Panc1 (cell line): ENCODE measurements at regions not wholly inside any gene's neighbourhood (a gene's known extent, or its start where the extent isn't known, plus 50 kb on each side); places are given as distances from the start of the nearest gene placed in this dataset.

Source experiments
- ATAC-seq: fragments of 200-7000 bp; cut with Tn5 transposase; 2 replicates; pipeline ENCODE4 v1.9.1; 2020; ENCODE audit warnings: mild to moderate bottlenecking, moderate library complexity
- BruUV-seq: library from RNA; stranded (reverse); fragments of 400-500 nt; replicated peaks from 2 replicates; lab custom pipeline; 2021; lab: Mats Ljungman, UMichigan
- CTCF ChIA-PET: fragments of 300-600 bp; sonication (Branson Sonifier 250); formaldehyde crosslinking; loops from one replicate; lab custom pipeline; 2022; ENCODE audit warnings: antibody characterized with exemption; lab: Charles Lee
- POLR2A ChIA-PET: fragments of 300-600 bp; sonication (Branson Sonifier 250); formaldehyde crosslinking; loops from one replicate; lab custom pipeline; 2022; ENCODE audit warnings: antibody characterized with exemption; lab: Charles Lee
- DNase-seq: peaks from one replicate; pipeline ENCODE4 v3.0.0-alpha.2; 2010; ENCODE audit warnings: low read depth, low spot score
- H3K27ac ChIP-seq: 2 replicates; pipeline ENCODE4 v1.5.1; 2011; ENCODE audit warnings: mild to moderate bottlenecking, low read length, inconsistent platforms
- H3K27me3 ChIP-seq: fragments of 200-500 bp; sonication (Bioruptor generic); 2 replicates; pipeline ENCODE4 v1.6.0; 2014; ENCODE audit warnings: low read length, inconsistent platforms; ENCODE audit not compliant: control insufficient read depth, insufficient read depth
- H3K36me3 ChIP-seq: fragments of 200-500 bp; sonication (Bioruptor generic); 2 replicates; pipeline ENCODE4 v1.5.1; 2014; ENCODE audit warnings: inconsistent platforms, mild to moderate bottlenecking, low read length, moderate library complexity; ENCODE audit not compliant: control insufficient read depth, insufficient read depth
- H3K4me1 ChIP-seq: 2 replicates; pipeline ENCODE4 v1.5.1; 2011; ENCODE audit warnings: inconsistent platforms, mild to moderate bottlenecking, low read length, moderate library complexity; ENCODE audit not compliant: control insufficient read depth, insufficient read depth
- H3K4me3 ChIP-seq, 2 experiments: 2 replicates each; pipeline ENCODE4 v1.5.1; 2011 to 2012; ENCODE audit warnings: low read depth in 2 of 2, low read length in 2 of 2, mild to moderate bottlenecking in 2 of 2, inconsistent platforms in 1 of 2, moderate library complexity in 1 of 2
- H3K9me3 ChIP-seq: fragments of 200-500 bp; sonication (Bioruptor generic); 2 replicates; pipeline ENCODE4 v1.5.1; 2014; ENCODE audit warnings: low read depth, mild to moderate bottlenecking, inconsistent platforms, low read length, moderate library complexity; ENCODE audit not compliant: control insufficient read depth, insufficient read depth
- POLR2AphosphoS5 ChIP-seq: IDR thresholded peaks from 2 replicates; pipeline ENCODE4 v1.6.1; 2012; ENCODE audit warnings: mild to moderate bottlenecking, low read depth, low read length, moderate library complexity
- SIN3A ChIP-seq: IDR thresholded peaks from 2 replicates; pipeline ENCODE4 v1.6.1; 2012; ENCODE audit warnings: low read depth, mild to moderate bottlenecking, low read length, moderate library complexity, borderline replicate concordance; ENCODE audit not compliant: insufficient read depth
- TCF7L2 ChIP-seq: IDR thresholded peaks from 2 replicates; pipeline ENCODE4 v1.6.1; 2011; ENCODE audit warnings: mild to moderate bottlenecking, low read depth, low read length, inconsistent platforms
- in situ Hi-C: cut with HindIII; loops from 2 replicates; pipeline ENCODE4 v1.10.0; 2016; ENCODE audit warnings: low sequenced_read_pairs, low pct_unique_long_range_greater_than_20kb
- intact Hi-C: fragments of 100-400 bp; cut with micrococcal nuclease; formaldehyde crosslinking; loops from one replicate; pipeline ENCODE4 v1.10.0; 2022; ENCODE audit not compliant: unreplicated experiment
- TF ChIP-seq, protein P1 (sequence below): fragments of 450-650 bp; IDR thresholded peaks from 2 replicates; pipeline ENCODE4 v1.5.1; 2017; ENCODE audit warnings: mild to moderate bottlenecking
- TF ChIP-seq, protein P2 (sequence below), 2 experiments: IDR thresholded peaks; 2 replicates each; pipeline ENCODE4 v1.6.1; 2011 to 2012; ENCODE audit warnings: low read depth in 2 of 2, control low read depth in 1 of 2, low read length in 1 of 2, mild to moderate bottlenecking in 1 of 2, moderate library complexity in 1 of 2; ENCODE audit not compliant: insufficient read depth in 1 of 2

GRCh38 chr12:115204957-115205754 lies 521.2 kb upstream of the TBX3 start:
- in situ Hi-C loops = no loop called here
- Histone ChIP-seq H3K4me3 (no peak overlapping the region), H3K9me3 (no peaks in the 10 kb centered on the region), H3K36me3 (no peaks in the 10 kb centered on the region), H3K4me1 (no peaks in the 10 kb centered on the region), H3K27me3 (no peaks in the 10 kb centered on the region), H3K27ac (no peak overlapping the region)
- intact Hi-C loops = no loop called here
- DNase-seq = no peak
- no peak for ATAC-seq
- BruUV-seq = no TSS peak
- TF ChIP-seq POLR2AphosphoS5 (no peak), SIN3A (no peak), TCF7L2 (no peak)
- TF ChIP-seq, protein P1, sequence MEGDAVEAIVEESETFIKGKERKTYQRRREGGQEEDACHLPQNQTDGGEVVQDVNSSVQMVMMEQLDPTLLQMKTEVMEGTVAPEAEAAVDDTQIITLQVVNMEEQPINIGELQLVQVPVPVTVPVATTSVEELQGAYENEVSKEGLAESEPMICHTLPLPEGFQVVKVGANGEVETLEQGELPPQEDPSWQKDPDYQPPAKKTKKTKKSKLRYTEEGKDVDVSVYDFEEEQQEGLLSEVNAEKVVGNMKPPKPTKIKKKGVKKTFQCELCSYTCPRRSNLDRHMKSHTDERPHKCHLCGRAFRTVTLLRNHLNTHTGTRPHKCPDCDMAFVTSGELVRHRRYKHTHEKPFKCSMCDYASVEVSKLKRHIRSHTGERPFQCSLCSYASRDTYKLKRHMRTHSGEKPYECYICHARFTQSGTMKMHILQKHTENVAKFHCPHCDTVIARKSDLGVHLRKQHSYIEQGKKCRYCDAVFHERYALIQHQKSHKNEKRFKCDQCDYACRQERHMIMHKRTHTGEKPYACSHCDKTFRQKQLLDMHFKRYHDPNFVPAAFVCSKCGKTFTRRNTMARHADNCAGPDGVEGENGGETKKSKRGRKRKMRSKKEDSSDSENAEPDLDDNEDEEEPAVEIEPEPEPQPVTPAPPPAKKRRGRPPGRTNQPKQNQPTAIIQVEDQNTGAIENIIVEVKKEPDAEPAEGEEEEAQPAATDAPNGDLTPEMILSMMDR = no peak
- TF ChIP-seq, protein P2, sequence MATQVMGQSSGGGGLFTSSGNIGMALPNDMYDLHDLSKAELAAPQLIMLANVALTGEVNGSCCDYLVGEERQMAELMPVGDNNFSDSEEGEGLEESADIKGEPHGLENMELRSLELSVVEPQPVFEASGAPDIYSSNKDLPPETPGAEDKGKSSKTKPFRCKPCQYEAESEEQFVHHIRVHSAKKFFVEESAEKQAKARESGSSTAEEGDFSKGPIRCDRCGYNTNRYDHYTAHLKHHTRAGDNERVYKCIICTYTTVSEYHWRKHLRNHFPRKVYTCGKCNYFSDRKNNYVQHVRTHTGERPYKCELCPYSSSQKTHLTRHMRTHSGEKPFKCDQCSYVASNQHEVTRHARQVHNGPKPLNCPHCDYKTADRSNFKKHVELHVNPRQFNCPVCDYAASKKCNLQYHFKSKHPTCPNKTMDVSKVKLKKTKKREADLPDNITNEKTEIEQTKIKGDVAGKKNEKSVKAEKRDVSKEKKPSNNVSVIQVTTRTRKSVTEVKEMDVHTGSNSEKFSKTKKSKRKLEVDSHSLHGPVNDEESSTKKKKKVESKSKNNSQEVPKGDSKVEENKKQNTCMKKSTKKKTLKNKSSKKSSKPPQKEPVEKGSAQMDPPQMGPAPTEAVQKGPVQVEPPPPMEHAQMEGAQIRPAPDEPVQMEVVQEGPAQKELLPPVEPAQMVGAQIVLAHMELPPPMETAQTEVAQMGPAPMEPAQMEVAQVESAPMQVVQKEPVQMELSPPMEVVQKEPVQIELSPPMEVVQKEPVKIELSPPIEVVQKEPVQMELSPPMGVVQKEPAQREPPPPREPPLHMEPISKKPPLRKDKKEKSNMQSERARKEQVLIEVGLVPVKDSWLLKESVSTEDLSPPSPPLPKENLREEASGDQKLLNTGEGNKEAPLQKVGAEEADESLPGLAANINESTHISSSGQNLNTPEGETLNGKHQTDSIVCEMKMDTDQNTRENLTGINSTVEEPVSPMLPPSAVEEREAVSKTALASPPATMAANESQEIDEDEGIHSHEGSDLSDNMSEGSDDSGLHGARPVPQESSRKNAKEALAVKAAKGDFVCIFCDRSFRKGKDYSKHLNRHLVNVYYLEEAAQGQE (IDR thresholded peaks at IDR 0.05; ENCODE audit: insufficient read depth in 1 of 2, low read depth in 2 of 2, low read length in 1 of 2) = no peak
- ChIA-PET CTCF (no interaction called here), POLR2A (no interaction called here)

- CTCF ChIA-PET = no interaction called here
- Histone ChIP-seq H3K36me3 (no peaks in the 10 kb centered on the region), H3K4me3 (no peak overlapping the region), H3K27ac (no peak overlapping the region), H3K27me3 (no peaks in the 10 kb centered on the region), H3K9me3 (no peaks in the 10 kb centered on the region), H3K4me1 (no peaks in the 10 kb centered on the region)
- no peak for ATAC-seq
- no TSS peak for BruUV-seq
- in situ Hi-C loops = no loop called here
- POLR2A ChIA-PET = no interaction called here
- DNase-seq = no peak
- TF ChIP-seq, protein P1 = no peak
- TF ChIP-seq TCF7L2 (no peak), POLR2AphosphoS5 (no peak), SIN3A (no peak)
- TF ChIP-seq, protein P2 (IDR thresholded peaks at IDR 0.05; ENCODE audit: insufficient read depth in 1 of 2, low read depth in 2 of 2, low read length in 1 of 2) = no peak
- intact Hi-C loops = no loop called here
Measured at GRCh38 chr12:115203701-115204100, 519.7 kb upstream of the TBX3 start.
